HT-29 (cell line): ENCODE measurements at regions not wholly inside any gene's neighbourhood (a gene's known extent, or its start where the extent isn't known, plus 50 kb on each side); places are given as distances from the start of the nearest gene placed in this dataset.
A peak's percentile ranks its signal among the peaks of the same experiment; 100 is the strongest.

Source experiments
- DNase-seq: peaks from one replicate; pipeline ENCODE4 v3.0.0-alpha.2; 2015; ENCODE audit warnings: low spot score

GRCh38 chr10:117670116-117670904 lies 127.8 kb downstream of the EMX2 start:
- DNase-seq = no peak

GRCh38 chr10:117673230-117674010 lies 130.9 kb downstream of the EMX2 start:
- DNase-seq = no peak

GRCh38 chr10:117674201-117674600 lies 131.7 kb downstream of the EMX2 start:
- DNase-seq = no peak

DNA sequence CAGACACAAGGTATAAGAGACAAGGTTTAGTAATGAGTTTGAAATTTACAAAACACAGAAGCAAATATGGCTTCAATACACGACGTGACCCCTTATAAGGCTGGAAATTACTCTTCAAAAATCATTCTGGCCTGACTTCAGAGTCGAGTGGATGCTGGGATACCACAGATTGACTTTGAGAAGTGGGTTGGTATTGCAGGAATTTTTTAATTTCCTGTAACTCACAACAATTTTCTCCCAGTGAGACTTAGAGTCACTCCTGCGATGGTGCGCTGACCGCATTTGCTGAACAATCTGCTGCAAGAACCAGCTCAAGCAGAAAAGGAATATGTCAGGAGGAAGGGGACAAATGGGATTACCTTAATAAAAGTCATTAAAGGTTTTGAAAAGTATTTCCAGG lies 132.1 kb downstream of the EMX2 start:
- no peak for DNase-seq

- no peak for DNase-seq
These were observed 133.0 kb downstream of the EMX2 start for GRCh38 chr10:117675514-117676055.

GRCh38 chr10:117677239-117677638 lies 134.7 kb downstream of the EMX2 start:
- DNase-seq = peak; percentile 29

GRCh38 chr10:117677890-117678500 lies 135.4 kb downstream of the EMX2 start:
- no peak for DNase-seq

DNA sequence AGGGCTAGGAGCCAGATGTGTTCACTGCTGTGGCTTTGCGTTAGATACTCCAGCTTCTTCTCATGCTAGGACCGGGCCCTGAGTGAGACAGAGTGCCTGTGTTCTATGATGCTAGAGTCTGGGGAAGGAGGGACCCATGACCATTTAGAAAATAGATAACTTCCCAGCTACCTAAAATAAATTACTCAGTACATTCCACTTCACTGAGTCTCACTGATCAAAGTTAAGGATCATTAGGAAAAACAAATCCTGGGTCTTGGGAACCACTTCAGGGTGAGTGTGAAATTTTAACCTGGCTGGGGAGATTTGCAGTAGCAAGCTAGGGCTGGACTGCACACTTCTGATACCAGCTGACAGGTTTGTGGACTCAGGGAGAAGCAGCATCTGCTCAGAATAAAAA lies 138.1 kb downstream of the EMX2 start:
- DNase-seq = no peak

- DNase-seq = no peak
These were observed 138.6 kb downstream of the EMX2 start for GRCh38 chr10:117681104-117681503.

DNA sequence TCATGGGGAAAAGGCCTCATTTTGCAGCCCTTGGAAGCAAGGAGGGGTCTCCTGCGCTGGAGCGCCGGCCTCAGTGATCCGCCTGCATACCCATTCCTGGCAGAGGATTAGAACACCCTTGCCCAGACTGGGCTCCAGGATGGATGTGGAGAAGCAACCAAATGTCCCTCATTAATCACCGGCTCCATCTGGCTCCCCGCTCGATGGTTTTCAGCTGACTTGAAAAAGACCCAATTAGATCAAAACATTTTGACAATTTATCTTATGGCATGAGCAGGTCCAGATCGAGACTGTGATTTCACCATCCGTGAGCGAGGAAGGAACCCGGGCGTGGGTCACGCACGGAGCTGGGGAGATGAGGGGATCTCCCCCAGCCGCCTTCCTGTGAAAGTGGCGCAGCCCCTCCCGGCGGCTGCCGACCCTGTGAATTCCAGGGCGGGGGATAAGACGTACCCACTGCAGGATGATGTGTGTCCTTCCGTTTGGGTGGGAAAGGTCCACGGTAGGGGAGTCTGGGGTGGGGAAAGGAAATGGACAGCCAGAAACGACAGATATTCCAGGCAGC lies 141.6 kb downstream of the EMX2 start:
- no peak for DNase-seq

GRCh38 chr10:117684672-117685211 lies 142.2 kb downstream of the EMX2 start:
- DNase-seq = peak; percentile 12

GRCh38 chr10:117685431-117685830 lies 142.9 kb downstream of the EMX2 start:
- no peak for DNase-seq

GRCh38 chr10:117686606-117687005 lies 144.1 kb downstream of the EMX2 start:
- DNase-seq = no peak

DNA sequence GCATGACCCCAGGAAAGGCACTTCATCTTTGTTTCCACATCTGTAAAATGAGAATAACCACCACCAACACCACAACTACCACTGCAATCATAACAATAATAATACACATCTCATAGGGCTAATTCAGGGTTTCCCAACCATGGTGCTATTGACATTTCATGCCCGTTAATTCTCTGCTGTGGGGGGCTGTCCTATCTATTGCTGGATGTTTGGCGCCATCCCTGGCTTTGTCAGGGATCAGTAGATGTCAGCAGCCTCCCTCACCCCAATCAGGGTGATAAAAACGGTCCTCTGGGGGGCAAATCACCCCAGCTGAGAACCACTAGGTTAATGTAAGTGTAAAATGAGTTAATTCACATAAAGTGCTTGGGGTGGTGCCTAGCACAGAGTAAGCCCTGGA lies 145.8 kb downstream of the EMX2 start:
- no peak for DNase-seq

DNA sequence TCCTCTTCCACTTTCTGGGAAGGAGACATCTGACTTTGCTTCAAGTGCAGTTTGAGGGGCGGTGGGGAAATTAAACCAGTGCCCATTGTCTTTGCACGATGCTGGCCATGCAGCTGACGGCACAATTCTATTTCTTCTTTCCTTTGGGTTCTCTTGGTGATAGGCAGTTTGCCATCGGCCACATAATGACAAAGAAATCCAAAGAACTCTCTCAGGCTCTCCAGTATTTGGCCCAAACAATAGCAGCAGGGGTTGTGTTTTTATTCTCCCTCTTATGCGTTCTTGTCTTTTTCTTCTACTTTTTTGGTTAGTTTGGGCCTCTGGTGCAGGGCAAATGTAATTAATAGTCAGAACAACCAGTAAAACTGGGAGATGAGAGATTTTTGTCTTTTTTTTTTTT lies 147.0 kb downstream of the EMX2 start:
- no peak for DNase-seq

DNA sequence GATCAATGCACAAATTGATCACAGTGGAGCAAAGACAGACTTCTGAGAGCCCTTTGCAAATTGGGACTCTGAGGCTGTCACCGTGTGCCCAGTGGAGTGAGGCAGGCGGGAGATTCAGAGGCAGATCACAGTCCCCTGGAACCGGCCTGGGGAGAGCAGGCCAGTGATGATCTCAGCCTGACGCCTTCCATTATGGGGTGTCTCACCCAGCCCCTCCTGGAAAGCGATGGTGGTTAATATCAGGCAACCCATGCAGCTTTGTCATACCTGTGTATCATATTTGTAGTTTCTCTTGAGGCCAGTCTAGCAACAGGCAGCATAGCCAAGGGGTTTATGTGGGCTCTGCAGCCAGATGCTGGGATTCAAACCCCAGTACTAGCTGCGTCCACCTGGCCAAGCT lies 147.8 kb downstream of the EMX2 start:
- no peak for DNase-seq

- DNase-seq = no peak
These were observed 151.6 kb downstream of the EMX2 start for GRCh38 chr10:117694190-117694589.

GRCh38 chr10:117697402-117697801 lies 154.9 kb downstream of the EMX2 start:
- no peak for DNase-seq

GRCh38 chr10:117698809-117699208 lies 156.3 kb downstream of the EMX2 start:
- DNase-seq = no peak

DNA sequence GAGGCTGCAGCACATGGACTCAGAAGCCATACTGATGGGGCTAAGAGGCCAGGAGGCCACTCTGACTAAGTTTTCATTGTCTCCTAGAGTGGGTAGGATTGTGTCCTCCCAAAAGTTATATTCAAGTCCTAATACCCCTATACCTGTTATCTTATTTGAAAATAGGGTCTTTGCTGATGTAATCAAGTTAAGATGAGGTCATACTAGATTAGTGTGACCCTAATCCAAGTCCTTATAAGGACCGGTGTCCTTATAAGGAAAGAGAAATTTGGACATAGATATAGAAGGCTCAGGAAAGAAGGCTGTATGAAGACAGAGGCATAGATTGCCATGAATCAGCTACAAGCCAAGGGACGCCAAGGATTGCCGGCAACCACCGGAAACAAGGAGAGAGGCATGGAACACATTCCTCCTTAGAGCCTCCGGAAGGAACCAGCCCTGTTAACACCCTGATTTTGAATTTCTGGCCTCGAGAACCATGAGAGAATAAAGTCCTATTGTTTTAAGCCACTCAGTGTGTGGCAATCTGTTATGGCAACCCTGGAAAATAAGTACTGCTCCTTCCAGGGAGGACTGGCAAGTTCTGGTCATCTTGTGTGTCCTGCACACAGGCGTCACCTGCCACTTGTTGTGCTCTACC lies 157.0 kb downstream of the EMX2 start:
- no peak for DNase-seq

GRCh38 chr10:117710181-117710798 lies 167.7 kb downstream of the EMX2 start:
- DNase-seq = no peak
